ENCODE measurements at regions not wholly inside any gene's neighbourhood (a gene's known extent, or its start where the extent isn't known, plus 50 kb on each side); places are given as distances from the start of the nearest gene placed in this dataset.

GRCh38 chr2:489084-489483 lies 188.1 kb downstream of the TMEM18 start:
- TF ChIP-seq CTCF (IDR thresholded peaks at IDR 0.05) (no peak), POLR2A (IDR thresholded peaks at IDR 0.05) (no peak), POLR2AphosphoS5 (IDR thresholded peaks at IDR 0.05) (no peak)
